ENCODE measurements at regions not wholly inside any gene's neighbourhood (a gene's known extent, or its start where the extent isn't known, plus 50 kb on each side); places are given as distances from the start of the nearest gene placed in this dataset.

- Histone ChIP-seq H3K27me3 (no peaks in the 10 kb centered on the region), H3K4me3 (no peak overlapping the region), H3K36me3 (no peaks in the 10 kb centered on the region), H3K9me3 (peaks cover 0 to 47% (median 11%) of the 10 kb centered on the region in 4 donors), H3K4me1 (peaks cover 0 to 3% (median 0%) of the 10 kb centered on the region in 4 donors), H3K27ac (no peak overlapping the region)
- TF ChIP-seq, protein P1, sequence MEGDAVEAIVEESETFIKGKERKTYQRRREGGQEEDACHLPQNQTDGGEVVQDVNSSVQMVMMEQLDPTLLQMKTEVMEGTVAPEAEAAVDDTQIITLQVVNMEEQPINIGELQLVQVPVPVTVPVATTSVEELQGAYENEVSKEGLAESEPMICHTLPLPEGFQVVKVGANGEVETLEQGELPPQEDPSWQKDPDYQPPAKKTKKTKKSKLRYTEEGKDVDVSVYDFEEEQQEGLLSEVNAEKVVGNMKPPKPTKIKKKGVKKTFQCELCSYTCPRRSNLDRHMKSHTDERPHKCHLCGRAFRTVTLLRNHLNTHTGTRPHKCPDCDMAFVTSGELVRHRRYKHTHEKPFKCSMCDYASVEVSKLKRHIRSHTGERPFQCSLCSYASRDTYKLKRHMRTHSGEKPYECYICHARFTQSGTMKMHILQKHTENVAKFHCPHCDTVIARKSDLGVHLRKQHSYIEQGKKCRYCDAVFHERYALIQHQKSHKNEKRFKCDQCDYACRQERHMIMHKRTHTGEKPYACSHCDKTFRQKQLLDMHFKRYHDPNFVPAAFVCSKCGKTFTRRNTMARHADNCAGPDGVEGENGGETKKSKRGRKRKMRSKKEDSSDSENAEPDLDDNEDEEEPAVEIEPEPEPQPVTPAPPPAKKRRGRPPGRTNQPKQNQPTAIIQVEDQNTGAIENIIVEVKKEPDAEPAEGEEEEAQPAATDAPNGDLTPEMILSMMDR (IDR thresholded peaks at IDR 0.05), result no peak
- TF ChIP-seq EP300 (IDR thresholded peaks at IDR 0.05) (no peak), POLR2A (IDR thresholded peaks at IDR 0.05) (no peak)
- no peak for DNase-seq (ENCODE audit: low spot score in 2 of 2)
- WGBS, 2 donors, result 76 to 97% methylated on average over 1 of the region's 1 CpG
Observed at GRCh38 chr7:92976931-92977330, 140.6 kb upstream of the CDK6 start.

DNA sequence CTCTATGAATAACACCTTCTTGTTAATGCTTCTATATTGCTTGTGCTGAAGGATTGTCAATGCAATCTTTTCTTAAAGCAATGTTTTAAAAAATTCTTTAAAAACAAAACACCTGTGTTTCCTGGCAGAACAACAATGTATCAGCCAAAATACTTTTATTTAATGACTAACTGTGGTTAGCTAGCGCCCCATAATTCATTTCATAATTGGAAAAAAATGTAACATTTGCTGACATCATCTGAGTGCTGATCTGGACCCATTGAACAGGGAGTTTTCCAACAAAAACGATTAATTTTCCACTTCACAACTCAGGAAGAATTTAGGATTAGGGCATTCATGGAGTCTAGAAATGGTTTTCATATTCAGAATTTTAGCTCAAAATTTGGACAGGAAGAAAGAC is 137.6 kb upstream of the CDK6 start:
- WGBS, 2 donors, result 22 to 24% methylated on average over 2 of the region's 2 CpGs
- Histone ChIP-seq H3K4me1 (peaks cover 0 to 3% (median 0%) of the 10 kb centered on the region in 4 donors), H3K27me3 (no peaks in the 10 kb centered on the region), H3K4me3 (no peak overlapping the region), H3K9me3 (peaks cover 0 to 34% (median 7%) of the 10 kb centered on the region in 4 donors), H3K27ac (no peak overlapping the region), H3K36me3 (no peaks in the 10 kb centered on the region)
- TF ChIP-seq, protein P1 (IDR thresholded peaks at IDR 0.05), result no peak
- TF ChIP-seq EP300 (IDR thresholded peaks at IDR 0.05) (no peak), POLR2A (IDR thresholded peaks at IDR 0.05) (no peak)
- DNase-seq (ENCODE audit: low spot score in 2 of 2), result no peak

- DNase-seq (ENCODE audit: low spot score in 2 of 2), result no peak
- Histone ChIP-seq H3K4me3 (no peak overlapping the region), H3K36me3 (no peaks in the 10 kb centered on the region), H3K9me3 (peaks cover 0 to 30% (median 4%) of the 10 kb centered on the region in 4 donors), H3K4me1 (peaks cover 0 to 3% (median 0%) of the 10 kb centered on the region in 4 donors), H3K27ac (no peak overlapping the region), H3K27me3 (no peaks in the 10 kb centered on the region)
- TF ChIP-seq POLR2A (IDR thresholded peaks at IDR 0.05) (no peak), EP300 (IDR thresholded peaks at IDR 0.05) (no peak)
- TF ChIP-seq, protein P1 (IDR thresholded peaks at IDR 0.05), result no peak
Observed at GRCh38 chr7:92973293-92973731, 136.9 kb upstream of the CDK6 start.

DNA sequence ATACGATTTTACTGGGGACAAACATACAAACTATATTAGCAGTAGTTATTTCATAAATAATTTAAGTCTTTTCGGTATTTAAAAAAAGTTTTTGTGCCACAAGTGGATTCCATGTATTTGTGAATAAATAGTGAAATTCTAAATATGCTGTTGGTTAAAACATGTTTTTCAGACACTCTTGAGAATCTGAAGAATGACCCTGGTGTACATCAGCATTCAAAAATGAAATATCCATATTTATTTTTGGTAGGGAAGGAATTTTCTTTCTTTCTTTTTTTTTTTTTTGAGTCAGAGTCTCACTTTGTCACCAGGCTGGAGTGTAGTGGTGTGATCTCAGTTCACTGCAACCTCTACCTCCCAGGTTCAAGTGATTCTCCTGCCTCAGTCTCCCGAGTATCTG is 136.1 kb upstream of the CDK6 start:
- Histone ChIP-seq H3K4me3 (no peak overlapping the region), H3K9me3 (peaks cover 0 to 21% (median 4%) of the 10 kb centered on the region in 4 donors), H3K27me3 (no peaks in the 10 kb centered on the region), H3K27ac (no peak overlapping the region), H3K36me3 (no peaks in the 10 kb centered on the region), H3K4me1 (peaks cover 0 to 3% (median 0%) of the 10 kb centered on the region in 4 donors)
- TF ChIP-seq, protein P1 (IDR thresholded peaks at IDR 0.05), result no peak
- no peak for TF ChIP-seq EP300 (IDR thresholded peaks at IDR 0.05)
- TF ChIP-seq POLR2A (IDR thresholded peaks at IDR 0.05), result no peak
- DNase-seq (ENCODE audit: low spot score in 2 of 2), result no peak
- WGBS, 2 donors, result 63 to 72% methylated on average over 3 of the region's 3 CpGs

GRCh38 chr7:92969061-92969460 is 132.7 kb upstream of the CDK6 start:
- no peak overlapping the region for H3K27ac ChIP-seq
- 72 to 85% methylated on average over 3 of the region's 3 CpGs for whole genome bisulfite sequencing, 2 donors
- no peak for DNase-seq (ENCODE audit: low spot score in 2 of 2)
- no peak for TF ChIP-seq POLR2A (IDR thresholded peaks at IDR 0.05)
- TF ChIP-seq EP300 (IDR thresholded peaks at IDR 0.05), result no peak
- TF ChIP-seq, protein P1 (IDR thresholded peaks at IDR 0.05), result no peak
- peaks cover 0 to 1% (median 0%) of the 10 kb centered on the region in 4 donors for H3K4me1 ChIP-seq
- no peak overlapping the region for H3K4me3 ChIP-seq
- no peaks in the 10 kb centered on the region for H3K36me3 ChIP-seq
- no peaks in the 10 kb centered on the region for H3K9me3 ChIP-seq
- no peaks in the 10 kb centered on the region for H3K27me3 ChIP-seq
